Cerebellar nuclear complex (tissue), 1 donor: ENCODE measurements at regions not wholly inside any gene's neighbourhood (a gene's known extent, or its start where the extent isn't known, plus 50 kb on each side); places are given as distances from the start of the nearest gene placed in this dataset.

Experiments
- DNase-seq, 2 experiments: peaks; one replicate each; lab custom pipeline; 2025; lab: John Stamatoyannopoulos, UW

DNA sequence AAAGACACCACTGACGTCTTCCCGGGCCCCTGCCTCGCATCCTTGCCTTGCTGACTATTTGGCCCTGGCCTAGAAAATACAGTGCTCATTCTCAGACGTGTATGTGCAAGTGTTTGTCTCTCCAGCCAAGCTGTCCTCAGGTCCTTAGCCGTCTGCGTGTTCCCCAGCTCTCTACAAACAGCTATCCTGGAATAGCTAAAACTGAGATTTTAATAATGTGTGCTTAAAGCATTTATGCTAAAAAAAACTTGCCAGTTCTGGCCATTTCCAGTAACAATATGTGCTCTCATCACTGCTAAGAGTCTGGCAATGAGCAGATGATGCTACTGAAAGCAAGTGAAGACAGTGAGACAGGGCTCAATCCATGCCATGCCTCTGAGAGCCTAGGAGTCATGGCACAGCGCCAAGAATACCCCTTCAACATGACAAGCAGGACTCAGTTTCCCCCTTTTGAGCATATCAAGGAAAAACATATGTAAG is 55.7 kb downstream of the IRF2BP2 start:
- no peak for DNase-seq

DNA sequence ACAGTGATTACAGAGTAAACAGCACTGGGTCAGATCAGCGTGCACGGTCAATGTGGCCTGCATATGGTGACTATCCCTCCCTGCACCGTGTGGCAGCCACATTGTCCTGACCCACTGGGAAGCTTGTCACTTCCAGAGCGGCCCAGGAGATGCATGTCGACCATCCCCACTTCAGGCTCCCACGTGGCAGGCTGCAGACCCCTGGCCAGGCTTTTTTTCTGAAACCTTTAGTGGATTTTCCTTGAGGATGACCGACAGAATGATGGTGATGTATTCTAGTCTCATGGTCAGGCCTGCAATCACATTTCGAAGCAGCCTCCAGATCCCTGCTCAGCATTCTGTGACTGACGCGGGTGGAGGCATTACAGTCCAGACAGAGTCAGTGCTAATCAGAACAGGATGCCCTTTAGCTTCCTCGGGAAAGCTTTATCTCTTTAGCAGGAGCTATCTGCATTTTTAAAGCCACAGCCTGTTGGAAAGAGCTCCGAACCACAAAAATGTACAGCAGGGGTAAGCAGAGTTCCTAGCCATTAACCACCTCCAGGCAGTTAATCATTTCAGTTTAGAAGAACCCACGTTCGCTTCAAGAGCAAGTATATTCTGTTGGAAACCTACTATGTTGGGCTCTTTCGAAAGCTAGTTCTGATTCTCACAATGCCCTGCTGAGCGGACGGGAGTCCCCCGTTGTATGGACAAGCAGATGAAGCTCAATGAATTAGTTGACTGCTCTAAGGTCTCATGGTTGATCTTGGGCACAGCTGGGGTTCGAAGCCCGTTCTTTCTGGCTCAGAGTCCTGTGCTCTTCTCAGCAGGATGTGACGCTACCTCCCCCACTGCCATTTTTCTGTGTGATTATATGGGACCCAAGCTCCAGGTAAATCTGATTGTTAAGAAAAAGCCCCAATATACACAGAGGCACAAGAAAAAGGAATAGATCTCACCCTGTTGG is 56.5 kb downstream of the IRF2BP2 start:
- no peak for DNase-seq

DNA sequence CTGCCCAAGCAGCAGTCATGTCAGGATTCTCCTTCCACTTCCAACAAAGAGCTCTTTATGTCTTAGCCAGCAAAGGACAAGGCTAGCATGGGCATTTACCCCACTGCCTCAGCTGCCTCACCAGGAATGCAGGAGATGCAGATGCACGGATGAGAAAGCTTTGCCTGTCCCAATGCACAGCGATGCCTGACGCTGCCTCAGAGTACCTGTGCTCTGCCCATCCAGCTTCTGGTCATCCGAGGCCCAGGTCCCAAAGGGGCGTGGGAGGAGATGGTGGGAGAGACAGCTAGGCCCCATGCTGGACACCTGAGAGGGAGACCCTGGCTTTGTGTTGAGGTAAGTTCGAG is 59.0 kb downstream of the IRF2BP2 start:
- DNase-seq = no peak

DNA sequence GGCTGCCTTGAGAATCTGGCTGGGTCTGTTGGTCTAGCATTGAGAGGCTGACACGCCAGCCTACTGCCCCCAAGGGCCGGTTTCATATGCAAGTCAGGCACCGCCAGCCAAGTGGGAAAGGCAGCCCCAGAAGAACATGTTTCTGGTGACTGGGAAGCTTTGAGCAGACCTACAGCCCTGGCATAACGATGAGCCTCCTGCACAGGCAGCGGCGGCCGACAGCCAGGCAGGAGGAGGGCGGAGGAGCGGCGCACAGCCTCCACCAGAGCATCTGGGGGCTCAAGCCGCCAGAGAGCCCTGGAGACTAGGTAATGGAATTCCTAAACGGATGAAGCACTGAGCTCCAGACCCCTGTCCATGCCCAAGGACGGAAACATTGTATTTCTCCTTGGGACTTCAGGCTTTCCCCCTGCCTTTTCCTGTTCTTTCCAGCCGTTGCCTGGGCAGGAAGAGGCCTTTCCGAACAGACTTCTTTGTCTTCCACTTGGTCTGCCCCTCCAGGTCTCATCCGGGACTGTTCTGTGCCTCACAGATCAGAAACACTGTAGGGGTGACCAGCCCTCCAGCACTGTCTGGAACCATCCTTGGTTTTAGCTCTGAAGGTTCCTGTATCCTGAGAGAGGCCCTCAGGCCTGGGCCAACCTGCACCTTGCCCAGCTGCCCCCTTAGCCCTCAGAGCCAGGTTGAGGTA is 59.5 kb downstream of the IRF2BP2 start:
- DNase-seq = no peak

DNA sequence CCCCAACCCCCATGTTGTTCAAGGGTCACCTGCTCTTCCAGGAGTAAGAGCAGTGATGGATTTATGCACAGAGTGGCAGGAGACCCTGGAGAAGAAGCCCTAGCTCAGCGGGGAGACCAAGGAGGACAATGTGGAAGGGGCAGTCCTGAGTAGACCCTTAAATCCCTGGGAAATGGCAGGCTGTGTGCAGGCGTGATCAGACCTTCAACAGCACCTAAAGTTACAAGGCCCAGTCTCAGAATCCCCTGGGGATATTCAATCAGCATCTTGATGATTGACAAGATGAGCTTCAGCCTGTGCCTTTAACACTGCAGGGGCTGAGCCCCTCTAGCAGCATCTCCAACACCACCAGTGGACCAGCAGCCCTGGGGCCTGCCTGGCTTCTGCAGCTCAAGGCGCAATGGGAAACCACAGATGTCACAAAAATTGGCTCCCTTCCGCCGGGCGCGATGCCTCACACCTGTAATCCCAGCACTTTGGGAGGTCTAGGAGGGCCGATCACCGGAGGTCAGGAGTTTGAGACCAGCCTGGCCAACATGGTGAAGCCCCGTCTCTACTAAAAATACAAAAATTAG is 60.4 kb downstream of the IRF2BP2 start:
- no peak for DNase-seq

DNA sequence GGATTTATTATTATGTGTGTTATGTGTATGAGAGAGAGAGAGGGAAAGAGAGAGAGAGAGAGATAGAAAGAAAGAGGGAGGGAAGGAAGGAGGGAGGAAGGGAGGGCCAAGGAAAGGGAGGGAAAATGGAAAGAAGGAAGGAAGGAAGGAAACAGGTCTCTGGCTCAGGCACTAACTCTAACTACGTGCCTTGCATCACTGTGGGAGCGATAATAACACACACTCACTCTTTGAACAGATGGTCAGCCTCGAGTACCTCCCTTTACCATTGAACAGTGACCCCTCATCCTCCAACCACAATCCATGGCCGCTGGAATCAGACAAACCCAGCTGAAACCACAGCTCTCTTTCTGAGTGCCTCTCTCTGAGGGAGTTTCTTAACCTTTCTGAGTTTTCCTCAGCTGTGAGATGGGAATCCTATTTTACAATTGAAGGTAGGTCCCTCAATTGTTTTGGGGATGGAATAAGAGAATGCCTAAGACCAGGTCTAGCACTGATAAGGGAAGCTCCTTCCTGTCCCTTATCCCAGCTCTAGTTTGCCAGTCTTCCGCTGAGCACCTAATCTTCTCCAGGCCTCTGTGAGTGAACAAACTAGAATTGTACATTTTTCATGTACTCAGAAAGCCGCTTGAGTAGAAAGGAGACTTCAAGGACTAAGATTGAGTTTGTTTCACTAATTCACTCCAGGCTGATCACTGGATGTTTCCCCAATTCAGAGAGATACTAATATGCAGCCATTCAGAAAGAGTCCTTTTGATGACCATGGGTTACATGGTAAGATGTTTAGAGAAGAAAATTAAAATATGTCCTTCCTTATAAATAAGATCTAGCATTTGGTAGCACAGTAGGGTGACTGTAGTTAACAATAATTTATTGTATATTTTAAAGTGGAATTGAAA is 62.8 kb downstream of the IRF2BP2 start:
- DNase-seq = no peak

DNA sequence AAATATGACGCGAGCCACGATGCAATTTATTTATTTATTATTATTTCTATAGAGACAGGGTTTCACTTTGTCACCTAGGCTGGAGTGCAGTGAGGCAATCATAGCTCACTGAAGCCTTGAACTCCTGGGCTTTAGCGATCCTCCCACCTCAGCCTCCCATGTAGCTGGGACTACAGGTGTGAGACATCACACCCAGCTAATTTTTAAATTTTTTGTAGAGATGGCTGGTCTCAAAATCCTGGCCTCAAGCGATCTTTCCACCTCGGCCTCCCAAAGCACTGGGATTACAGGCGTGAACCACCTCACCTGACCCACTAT is 63.6 kb downstream of the IRF2BP2 start:
- DNase-seq = no peak

DNA sequence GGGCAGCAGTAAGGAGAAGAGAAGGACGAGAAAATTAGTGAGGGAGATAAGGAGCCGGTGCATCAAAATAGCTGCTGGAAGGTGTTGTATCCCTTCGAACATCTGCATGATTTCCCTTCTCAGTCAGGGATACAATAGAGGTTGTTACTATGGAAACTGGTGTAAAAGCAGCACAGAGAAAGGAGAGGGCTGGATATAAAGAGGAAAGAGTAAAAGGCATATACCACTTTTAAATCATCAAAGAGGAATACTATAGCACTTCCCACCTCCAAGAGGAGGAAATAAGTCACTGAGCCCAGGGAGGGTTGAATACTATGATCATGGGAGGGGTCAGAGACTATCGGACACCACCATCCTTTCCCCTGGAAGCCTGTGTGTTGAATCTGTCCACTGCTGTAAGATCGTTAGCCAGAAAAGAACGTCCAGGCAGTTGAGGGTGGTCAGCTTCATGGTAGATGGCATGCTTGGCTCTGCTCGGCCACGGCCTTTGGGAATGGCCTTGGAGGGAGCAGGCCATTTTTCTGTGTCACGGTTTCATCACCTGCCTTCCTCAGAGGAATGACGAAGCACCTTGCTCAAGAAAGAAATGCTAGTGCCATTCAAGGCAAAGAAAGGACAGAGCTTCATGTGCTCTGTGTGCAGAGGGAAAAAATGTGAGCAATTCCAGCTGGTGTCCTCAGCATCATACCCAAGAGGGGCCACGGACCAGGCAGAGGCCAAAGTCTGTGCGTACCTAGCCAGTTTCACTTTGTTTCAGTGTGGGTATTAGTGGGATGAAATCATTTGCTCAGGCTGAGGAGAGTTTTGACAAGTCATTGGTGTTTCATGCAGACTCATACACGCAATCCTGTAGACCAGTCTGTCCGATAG is 64.2 kb downstream of the IRF2BP2 start:
- DNase-seq = no peak

DNA sequence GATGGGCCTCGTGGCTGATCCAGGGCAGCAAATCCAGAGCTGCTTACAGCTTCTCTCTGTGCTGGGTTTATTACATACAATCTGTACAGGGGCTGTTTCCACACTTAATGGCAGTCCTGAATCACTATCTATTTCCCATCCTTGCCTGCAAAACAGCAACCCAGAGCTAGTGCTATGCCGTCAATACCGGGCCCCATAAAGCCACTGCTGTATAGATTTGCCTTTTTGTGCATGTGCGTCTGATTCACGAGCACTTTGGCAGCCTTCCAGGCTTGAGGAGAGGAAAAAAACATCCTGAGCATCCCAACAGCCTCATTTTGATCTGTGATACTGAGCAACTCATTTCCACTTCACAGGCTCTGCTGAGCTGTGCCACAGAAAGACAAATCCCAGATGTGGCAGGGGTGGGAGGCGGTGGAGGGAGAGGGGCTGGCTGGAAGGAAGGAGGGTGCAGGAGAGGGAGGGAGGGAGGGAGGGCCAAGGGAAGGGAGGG is 65.2 kb upstream of the TARBP1 start:
- peak in 1 of 2 experiments; percentile 29 for DNase-seq

DNA sequence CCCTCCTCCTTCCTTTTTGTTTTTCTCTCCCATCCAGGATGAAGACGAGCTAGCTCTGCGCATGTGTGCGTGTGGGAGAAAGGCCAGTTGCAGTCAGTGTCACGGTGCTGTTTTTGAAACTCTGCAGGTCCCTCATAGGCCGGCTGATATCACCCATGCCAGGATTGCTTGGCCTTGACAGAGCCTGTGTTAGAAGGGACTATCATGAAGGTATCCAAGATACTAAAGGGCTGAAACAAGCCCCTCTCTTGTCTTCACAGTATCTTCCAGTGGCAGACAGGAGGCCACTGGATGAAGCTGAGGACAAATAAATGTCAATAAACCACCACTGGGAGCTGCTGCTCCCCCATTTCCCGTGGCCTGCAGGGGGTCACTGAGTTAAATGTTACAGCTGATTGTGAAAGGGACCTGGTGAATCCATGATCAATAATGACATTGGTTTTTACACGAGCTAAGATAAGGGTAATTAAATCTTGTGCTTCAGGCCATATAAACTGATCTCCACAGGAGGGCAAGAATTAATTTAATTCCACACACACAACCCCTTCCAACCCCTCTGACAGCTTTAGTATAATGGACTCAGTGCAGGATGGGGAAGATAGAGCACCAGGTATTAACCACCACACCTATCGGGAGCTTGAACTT is 64.6 kb upstream of the TARBP1 start:
- peak; percentile 18 to 57 for DNase-seq

DNA sequence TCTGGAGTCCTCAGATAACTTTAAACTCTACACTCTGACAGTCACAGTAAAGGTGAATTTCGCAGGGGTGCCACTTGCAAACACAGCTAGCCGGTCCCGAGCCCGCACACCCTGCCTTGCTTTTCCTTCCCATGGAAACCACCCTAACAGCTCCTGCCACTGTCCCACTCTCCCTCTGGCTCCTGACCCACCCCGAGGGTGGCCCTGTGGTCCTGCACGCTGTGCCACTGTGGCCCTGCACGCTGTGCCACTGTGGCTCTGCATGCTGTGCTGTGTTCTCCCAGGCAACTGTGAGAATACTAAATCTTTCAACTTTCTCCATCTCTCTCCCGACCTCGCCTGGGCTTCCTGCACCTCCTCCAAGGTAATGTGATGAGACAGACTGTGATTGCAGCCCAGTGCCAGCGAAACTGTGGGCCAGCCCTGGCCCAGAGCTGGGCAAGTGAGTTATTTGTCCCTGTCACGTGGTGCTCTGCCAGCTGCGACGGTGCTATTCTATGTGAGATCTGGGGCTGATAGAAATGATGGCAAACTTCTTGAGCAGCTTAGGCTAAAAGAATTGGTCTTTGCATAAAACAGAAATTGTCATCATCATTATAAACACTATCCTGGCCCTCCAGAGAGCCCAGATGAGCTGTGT is 63.4 kb upstream of the TARBP1 start:
- DNase-seq = no peak

DNA sequence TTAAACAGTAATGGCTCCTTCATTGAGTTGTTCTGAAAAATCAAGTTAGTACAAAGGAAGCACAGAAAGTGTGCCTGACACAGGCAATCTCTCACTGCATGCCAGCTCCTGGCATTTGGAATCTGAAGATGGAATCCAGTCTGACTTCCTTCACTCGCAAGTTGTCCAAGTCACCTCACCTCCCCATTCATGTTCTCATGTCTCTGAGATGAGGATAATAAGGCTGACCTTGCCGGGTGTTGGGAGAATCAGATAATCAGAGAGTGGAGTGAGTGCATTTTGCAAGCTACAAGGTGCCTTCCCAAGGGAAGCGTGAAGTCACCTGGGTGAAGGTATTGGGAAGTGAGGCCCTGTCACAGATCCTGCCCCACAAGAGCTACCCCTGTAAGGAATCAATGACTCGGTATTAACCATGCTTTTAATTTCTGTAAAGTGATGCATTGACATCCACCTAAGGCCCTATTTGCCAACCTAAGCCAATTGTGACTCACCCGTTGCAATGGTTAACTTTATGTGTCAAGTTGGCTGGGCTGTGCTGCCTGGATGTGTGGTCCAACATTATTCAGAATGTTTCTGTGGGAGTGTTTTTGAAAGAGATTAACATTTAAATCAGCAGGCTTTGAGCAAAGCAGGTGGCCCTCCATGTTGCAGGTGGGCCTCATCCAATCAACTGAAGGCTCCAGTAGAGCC is 62.5 kb upstream of the TARBP1 start:
- DNase-seq = no peak

DNA sequence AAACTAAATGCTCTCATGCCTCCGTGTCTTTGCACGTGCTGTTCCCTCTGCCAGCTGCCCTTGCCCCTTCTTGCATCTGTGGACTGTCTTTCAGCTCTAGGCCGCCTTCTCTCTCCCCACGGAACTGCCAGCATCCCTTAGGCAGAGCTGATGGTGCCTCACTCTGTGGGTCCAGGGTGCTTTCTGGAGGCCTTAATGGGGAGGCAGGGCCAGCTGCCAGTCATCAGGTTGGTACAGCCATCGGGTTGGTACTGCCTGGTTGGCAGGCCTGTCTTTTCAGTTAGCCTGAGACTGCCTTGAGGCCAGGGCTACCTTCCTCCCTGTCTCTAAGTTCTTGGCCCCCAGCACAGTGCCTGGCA is 61.4 kb upstream of the TARBP1 start:
- DNase-seq = no peak

DNA sequence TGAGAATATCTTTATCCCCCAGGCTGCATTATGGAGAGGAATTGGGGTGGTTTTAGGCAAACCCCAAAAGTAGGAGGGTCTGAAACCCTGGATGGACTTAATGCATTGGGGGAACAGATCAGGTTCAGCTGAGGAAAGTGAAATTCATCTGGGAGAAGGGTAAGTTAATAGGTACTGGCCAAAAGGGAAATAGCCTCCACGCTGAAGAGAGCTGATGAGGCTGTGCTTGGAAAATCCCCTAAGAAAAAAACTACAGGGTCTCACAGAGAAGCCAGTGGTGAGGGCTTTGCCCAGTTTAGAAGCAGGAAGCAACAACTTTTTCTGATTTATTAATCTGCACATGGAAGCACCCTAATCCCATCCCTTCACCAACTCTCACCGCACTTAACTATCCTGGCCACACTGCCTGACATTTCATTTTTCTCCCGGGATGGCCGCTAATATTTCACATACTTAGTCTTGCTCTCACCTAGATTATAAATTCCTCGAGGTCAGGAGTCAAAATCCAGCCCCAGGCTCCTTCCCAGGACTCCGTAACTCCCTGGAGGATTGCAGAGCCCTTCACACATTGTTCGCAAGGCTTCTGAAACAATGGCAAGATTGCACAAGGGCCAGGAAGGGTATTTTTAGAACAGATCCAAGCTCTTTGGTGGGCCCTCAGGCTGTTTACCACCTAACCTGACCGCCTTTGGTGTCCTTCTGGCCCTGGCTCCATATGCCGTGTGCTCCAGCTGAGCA is 60.9 kb upstream of the TARBP1 start:
- no peak for DNase-seq

DNA sequence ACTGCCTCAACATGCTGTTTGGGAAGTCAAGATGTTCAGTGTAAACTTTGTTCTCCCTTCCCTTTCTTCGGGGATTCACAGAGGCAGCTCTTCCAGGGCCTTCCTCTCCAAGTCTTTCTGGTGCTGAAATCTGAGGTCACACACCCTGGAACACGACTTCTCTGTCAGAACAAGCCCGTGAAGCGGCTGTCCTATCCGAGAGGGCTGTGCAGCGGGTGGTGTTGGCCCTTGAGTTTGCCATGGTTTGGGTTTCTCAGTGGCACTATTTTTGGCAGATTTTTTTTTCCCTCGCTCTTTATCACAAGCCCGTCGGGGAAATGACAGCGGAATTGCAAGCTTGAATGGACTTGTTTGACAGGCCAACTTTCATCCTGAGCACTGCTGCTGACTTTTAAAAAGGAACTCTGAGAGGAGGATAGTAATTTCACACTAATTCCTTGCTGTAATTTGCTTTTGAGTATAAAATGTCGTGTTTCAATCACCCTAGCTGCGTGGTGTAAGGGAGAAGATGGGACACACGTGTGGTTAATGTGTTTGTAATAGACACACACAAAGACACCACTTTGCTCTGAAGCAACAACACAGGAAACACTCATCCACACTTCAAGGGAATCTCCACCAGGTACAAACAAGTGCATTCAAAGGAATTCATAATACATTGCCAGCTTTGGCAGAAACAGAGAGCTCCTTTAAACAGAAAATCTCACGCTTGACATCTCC is 60.1 kb upstream of the TARBP1 start:
- DNase-seq = no peak

DNA sequence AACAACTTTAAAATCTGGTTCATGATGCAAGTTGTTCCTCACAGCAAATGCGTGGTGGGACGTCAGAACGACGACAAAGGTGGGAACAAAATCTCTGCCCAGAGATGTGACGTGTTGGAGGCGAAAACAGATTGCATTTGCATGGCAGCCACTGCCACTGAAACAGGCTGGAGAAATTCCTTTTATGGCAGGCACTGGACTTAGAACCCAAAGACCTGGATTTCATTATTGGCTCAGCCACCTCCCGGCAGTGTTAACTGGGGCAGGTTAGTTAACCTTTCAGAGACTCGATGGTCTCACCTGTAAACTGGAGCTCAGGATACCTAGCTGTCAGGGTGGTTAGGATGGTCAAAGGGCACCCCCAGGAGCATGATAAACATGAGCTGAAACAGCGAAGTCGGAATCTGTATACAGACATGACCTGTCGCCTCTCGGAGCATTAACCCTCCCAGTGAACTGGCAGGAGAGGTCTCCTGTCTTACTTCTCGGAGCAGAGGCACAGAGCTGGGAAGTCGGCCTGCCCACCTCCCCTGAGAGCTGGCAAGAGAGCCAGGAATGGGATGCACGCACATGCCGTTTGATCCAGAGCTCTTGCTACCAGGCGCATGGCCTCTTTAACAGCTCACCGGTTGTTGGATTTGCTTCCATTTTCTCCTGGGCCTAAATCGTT is 59.2 kb upstream of the TARBP1 start:
- DNase-seq = no peak

DNA sequence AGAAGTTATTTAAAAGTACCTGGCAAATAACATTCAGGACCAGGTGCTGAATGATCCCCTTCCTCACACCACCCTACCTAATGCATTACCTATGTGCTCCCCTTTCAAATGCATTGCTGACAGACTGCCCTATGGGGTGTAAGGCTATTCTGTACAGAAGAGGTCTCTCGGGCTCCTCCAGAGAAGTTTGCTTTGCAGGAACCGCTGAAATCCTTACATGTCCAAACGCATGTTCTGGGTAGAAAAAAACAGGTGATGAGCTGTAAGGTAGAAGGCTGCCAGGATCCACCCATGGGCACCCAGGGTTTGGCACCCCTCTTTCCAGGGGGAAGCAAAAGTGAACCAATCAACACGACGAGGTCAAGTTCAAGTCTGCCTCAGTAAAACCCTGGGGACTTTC is 58.3 kb upstream of the TARBP1 start:
- no peak for DNase-seq
